Ovary (tissue), 7 donors: ENCODE measurements at regions not wholly inside any gene's neighbourhood (a gene's known extent, or its start where the extent isn't known, plus 50 kb on each side); places are given as distances from the start of the nearest gene placed in this dataset.

Source experiments
- DNase-seq, 5 donors: peaks; one replicate each; pipeline ENCODE4 v3.0.0-alpha.2; 2019 to 2020
- H3K27ac ChIP-seq, 2 donors: fragments of 200-600 bp; one replicate each; pipeline versions ENCODE4 v1.5.1 to v1.8.0; 2019 to 2022
- H3K27me3 ChIP-seq: fragments of 200-600 bp; one replicate; pipeline ENCODE4 v1.8.0; 2022
- H3K36me3 ChIP-seq: fragments of 200-600 bp; sonication (generic); one replicate; pipeline ENCODE4 v1.5.1; 2019
- H3K4me1 ChIP-seq: one replicate; pipeline ENCODE4 v1.8.1; 2013; ENCODE audit warnings: mild to moderate bottlenecking, moderate library complexity; ENCODE audit not compliant: insufficient read depth
- H3K4me3 ChIP-seq: fragments of 200-600 bp; sonication (generic); one replicate; pipeline ENCODE4 v1.5.1; 2017
- H3K9me3 ChIP-seq, 2 donors: fragments of 200-600 bp in 1 of 2; sonication (generic) in 1 of 2; one replicate each; pipeline versions ENCODE4 v1.5.1 to v1.8.1; 2013 to 2019; ENCODE audit warnings: mild to moderate bottlenecking in 1 of 2, moderate library complexity in 1 of 2
- CTCF ChIP-seq, 3 donors: fragments of 450-650 bp in 2 of 3; fragments of 200-600 bp in 1 of 3; IDR thresholded peaks; one replicate each; pipeline versions ENCODE4 v1.5.1 to v1.8.0; 2016 to 2022; ENCODE audit warnings: antibody characterized with exemption in 3 of 3, mild to moderate bottlenecking in 1 of 3
- EP300 ChIP-seq: sonication (generic); formaldehyde crosslinking; IDR thresholded peaks from one replicate; pipeline ENCODE4 v1.6.1; 2017; ENCODE audit warnings: antibody characterized with exemption
- POLR2A ChIP-seq: fragments of 450-650 bp; IDR thresholded peaks from one replicate; pipeline ENCODE4 v1.6.1; 2017; ENCODE audit warnings: antibody characterized with exemption, mild to moderate bottlenecking, moderate library complexity
- WGBS, 3 donors: extraction: QIAGEN DNeasy Blood & Tissue Kit in 1 of 3; methylation state at CpG; one replicate each; pipeline versions ENCODE4 v1.1.5 to v1.1.7; 2013 to 2017; 5-methylcytosine and 5-hydroxymethylcytosine counted together
- intact Hi-C, 4 donors: fragments of 100-400 bp; cut with DNase I; formaldehyde crosslinking; loops; one replicate each; pipeline versions ENCODE4 v1.11.0 to v1.15.1; 2022 to 2023
- donor health status: DM: no; HTN: no; CAD: no; lungs with moderate emphysema.
- donor health status: DM: no; HTN: no; CAD: no.
- donor health status: Bipolar disorder and iron deficiency.
- donor health status: DM: no; HTN: no; CAD: no.
- donor health status: DM: yes; HTN: yes; CAD: no.

DNA sequence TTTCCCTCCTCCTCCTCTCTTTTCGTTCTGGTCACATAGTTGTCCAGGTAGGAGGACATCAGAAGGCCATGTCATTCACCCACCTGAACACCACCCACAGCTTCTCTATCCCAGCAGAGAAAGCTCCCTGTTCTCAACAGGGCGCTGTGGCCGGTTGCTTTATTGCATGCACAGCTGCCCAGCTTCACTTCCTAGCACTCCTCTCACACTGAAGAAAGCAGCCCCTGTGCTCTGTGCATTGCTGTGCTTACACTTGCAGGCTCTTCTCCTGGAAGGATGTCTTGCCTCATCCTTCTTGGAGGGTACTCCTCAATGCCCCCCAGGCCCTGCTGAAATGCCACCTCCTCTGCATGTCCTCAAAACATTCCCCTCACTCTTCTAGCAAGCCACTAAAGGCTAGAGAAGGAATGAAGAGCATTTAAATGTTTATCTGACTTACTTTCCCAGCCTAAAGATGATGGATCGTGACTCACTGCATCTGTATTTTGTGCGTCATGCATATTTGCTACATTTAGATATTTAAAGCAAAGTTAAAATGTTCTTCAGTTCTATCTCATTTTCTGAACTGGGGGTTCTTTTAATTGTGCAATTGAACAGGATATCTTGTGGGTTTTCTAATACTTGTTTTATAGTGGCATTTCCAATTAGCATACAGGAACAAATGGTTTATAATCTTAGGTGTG, 186.4 kb upstream of the PUDP start:
- Histone ChIP-seq H3K36me3 (no peaks in the 10 kb centered on the region), H3K27ac (no peak overlapping the region), H3K4me3 (no peak overlapping the region), H3K27me3 (no peaks in the 10 kb centered on the region), H3K9me3 (no peaks in the 10 kb centered on the region), H3K4me1 (peaks cover 2% of the 10 kb centered on the region)
- WGBS, 3 donors: 83 to 94% (median 89%) methylated on average over 5 of the region's 5 CpGs
- no peak for DNase-seq
- intact Hi-C loops: no loop called here
- TF ChIP-seq EP300: no peak
- TF ChIP-seq CTCF (IDR thresholded peaks at IDR 0.05): no peak
- TF ChIP-seq POLR2A: no peak

DNA sequence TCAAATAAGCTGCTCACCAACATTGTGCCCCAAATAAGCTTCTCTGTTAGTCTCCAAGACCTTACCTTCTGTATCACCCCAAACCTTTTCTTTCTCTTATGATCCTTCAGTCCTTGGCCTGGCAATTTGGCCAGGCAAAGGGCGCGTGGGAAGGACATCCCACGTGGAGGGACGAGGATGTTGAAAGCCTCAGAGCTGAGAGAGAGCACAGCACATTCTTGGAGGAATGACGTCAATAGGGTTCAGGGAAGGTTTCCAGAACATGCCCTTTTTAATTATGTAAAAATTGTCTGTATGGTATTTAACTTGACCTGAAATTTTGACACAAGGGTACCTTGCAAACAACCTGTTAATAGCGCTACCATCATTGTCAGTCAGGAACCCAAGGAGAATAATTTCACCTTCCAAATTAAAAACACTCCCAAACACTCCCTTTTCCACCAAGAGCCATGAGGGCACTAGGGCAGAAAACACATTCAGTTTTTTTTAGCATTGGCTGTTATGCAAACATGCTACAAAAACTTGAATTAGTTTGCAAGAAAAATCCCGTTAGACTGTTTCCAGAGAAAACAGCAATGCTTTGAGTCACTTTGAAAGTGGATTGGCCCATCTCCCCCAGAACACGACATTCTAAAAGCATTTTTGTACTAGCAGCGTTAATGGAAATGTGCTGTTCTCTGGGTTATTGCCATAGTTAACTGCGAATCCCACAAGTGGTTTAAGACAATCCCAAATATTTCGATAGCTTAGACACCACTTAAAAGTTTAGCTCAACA, 183.2 kb upstream of the PUDP start:
- no peak for TF ChIP-seq EP300
- no peak for TF ChIP-seq CTCF (IDR thresholded peaks at IDR 0.05)
- no peak for TF ChIP-seq POLR2A
- H3K36me3 ChIP-seq: no peaks in the 10 kb centered on the region
- H3K4me1 ChIP-seq: peaks cover 2% of the 10 kb centered on the region
- intact Hi-C loops: no loop called here
- no peaks in the 10 kb centered on the region for H3K9me3 ChIP-seq
- peak; percentile 54 to 75 (median 65) for DNase-seq
- H3K27me3 ChIP-seq: no peaks in the 10 kb centered on the region
- 21 to 31% (median 26%) methylated on average over 11 of the region's 11 CpGs for WGBS, 3 donors
- no peak overlapping the region for H3K4me3 ChIP-seq
- H3K27ac ChIP-seq: peak overlapping the region in 1 of 2 donors; percentile 21

DNA sequence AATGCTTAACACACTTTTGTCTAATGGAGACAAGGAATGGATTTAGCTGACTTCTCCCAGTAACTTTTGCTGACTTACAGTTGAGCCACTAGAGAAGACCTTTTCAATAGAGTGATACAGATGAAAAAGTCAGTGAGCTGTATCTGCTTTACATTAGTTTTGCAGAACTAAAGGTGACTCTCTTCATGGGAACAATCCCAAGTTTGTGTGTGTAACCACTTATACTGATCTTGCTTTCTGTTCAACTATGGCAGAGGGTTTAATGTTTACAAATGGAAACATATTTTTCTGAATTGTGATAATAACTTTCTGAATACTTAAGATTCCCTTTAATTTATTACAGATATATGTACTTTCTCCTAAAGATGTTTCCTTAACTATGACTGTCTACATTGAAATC, 182.6 kb upstream of the PUDP start:
- intact Hi-C loops: no loop called here
- Histone ChIP-seq H3K9me3 (no peaks in the 10 kb centered on the region), H3K36me3 (no peaks in the 10 kb centered on the region), H3K27ac (peak overlapping the region in 1 of 2 donors; percentile 21), H3K4me1 (peaks cover 2% of the 10 kb centered on the region), H3K4me3 (no peak overlapping the region), H3K27me3 (no peaks in the 10 kb centered on the region)
- no peak for TF ChIP-seq EP300
- no peak for DNase-seq

GRCh38 chrX:7318661-7319060, 170.7 kb upstream of the PUDP start:
- no peaks in the 10 kb centered on the region for H3K4me1 ChIP-seq
- TF ChIP-seq CTCF (IDR thresholded peaks at IDR 0.05) (no peak), POLR2A (no peak), EP300 (no peak)
- 89 to 92% (median 90%) methylated on average over 2 of the region's 2 CpGs for WGBS, 3 donors
- H3K9me3 ChIP-seq: no peaks in the 10 kb centered on the region
- no peaks in the 10 kb centered on the region for H3K27me3 ChIP-seq
- H3K36me3 ChIP-seq: no peaks in the 10 kb centered on the region
- no peak overlapping the region for H3K27ac ChIP-seq
- intact Hi-C loops: no loop called here
- H3K4me3 ChIP-seq: no peak overlapping the region
- DNase-seq: no peak

GRCh38 chrX:7318241-7318640, 170.3 kb upstream of the PUDP start:
- intact Hi-C loops: no loop called here
- H3K4me1 ChIP-seq: no peaks in the 10 kb centered on the region
- 84 to 90% (median 89%) methylated on average over 7 of the region's 7 CpGs for WGBS, 3 donors
- DNase-seq: no peak
- no peak overlapping the region for H3K4me3 ChIP-seq
- TF ChIP-seq CTCF (IDR thresholded peaks at IDR 0.05): no peak
- TF ChIP-seq EP300: no peak
- no peak for TF ChIP-seq POLR2A
- H3K27ac ChIP-seq: no peak overlapping the region
- H3K27me3 ChIP-seq: no peaks in the 10 kb centered on the region
- no peaks in the 10 kb centered on the region for H3K9me3 ChIP-seq
- no peaks in the 10 kb centered on the region for H3K36me3 ChIP-seq
